WERI-Rb-1 (cell line): ENCODE measurements at regions not wholly inside any gene's neighbourhood (a gene's known extent, or its start where the extent isn't known, plus 50 kb on each side); places are given as distances from the start of the nearest gene placed in this dataset.
"Not testable (repeated sequence)": the region's sequence is repeated elsewhere in the genome, so short reads cannot be mapped to it uniquely, and the experiment has no call there.

Experiments
- DNase-seq: peaks from one replicate; pipeline ENCODE4 v3.0.0-alpha.2; 2020
- H3K27ac ChIP-seq: fragments of 250-450 bp; sonication (Bioruptor Pico); 2 replicates; pipeline ENCODE4 v1.5.1; 2020; ENCODE audit warnings: mild to moderate bottlenecking, moderate library complexity
- H3K27me3 ChIP-seq: fragments of 250-450 bp; sonication (Bioruptor Pico); 2 replicates; pipeline ENCODE4 v1.5.1; 2021; ENCODE audit warnings: mild to moderate bottlenecking, low read depth, moderate library complexity; ENCODE audit not compliant: insufficient read depth, severe bottlenecking
- H3K36me3 ChIP-seq: fragments of 250-450 bp; sonication (Bioruptor Pico); 2 replicates; pipeline ENCODE4 v1.5.1; 2020; ENCODE audit warnings: mild to moderate bottlenecking, moderate library complexity
- H3K4me3 ChIP-seq: 2 replicates; pipeline ENCODE4 v1.5.1; 2011; ENCODE audit warnings: low read depth, mild to moderate bottlenecking, control low read depth, low read length
- H3K9me3 ChIP-seq: fragments of 250-450 bp; sonication (Bioruptor Pico); 2 replicates; pipeline ENCODE4 v1.5.1; 2021; ENCODE audit warnings: mild to moderate bottlenecking, moderate library complexity; ENCODE audit not compliant: severe bottlenecking
- TF ChIP-seq, protein P1 (sequence below): IDR thresholded peaks from 2 replicates; pipeline ENCODE4 v1.5.1; 2011; ENCODE audit warnings: low read depth, mild to moderate bottlenecking, control low read depth, inconsistent platforms, low read length

DNA sequence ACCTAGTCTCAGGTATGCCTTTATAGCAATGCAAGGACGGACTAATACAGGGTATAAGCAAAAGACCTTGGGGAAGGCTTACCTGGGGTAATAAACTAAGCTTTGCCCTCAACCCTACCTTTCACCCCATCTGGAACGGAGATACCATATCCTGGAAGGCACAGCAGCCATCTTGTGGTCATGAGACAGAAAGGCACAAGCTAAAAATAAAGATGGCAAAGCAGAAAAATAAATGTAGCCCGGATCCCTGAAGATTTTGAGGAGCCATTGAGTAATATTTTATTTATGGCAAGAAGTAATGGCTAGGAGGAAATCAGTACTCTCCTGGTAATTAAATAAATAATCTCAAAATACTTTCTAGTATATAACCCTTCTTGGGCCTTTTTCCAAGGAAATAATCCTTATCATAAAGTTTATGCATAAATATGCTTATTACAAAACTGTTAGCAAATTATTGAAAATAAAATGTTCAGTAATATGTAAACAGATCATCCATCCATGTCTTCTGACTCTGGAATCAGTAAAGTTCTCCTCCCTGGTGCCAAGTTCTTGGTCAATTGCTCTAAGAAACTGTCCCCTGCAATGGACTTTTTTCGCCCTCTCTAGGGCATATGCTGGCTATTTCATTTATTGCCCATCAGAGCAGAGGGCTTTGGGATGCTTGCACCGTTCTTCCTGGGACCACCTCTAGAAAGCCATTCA, 198.7 kb downstream of the SPP2 start:
- Histone ChIP-seq H3K9me3 (peaks cover 4% of the 10 kb centered on the region), H3K36me3 (no peaks in the 10 kb centered on the region), H3K4me3 (no peak overlapping the region), H3K27ac (no peak overlapping the region), H3K27me3 (no peaks in the 10 kb centered on the region)
- DNase-seq: no peak
- TF ChIP-seq, protein P1, sequence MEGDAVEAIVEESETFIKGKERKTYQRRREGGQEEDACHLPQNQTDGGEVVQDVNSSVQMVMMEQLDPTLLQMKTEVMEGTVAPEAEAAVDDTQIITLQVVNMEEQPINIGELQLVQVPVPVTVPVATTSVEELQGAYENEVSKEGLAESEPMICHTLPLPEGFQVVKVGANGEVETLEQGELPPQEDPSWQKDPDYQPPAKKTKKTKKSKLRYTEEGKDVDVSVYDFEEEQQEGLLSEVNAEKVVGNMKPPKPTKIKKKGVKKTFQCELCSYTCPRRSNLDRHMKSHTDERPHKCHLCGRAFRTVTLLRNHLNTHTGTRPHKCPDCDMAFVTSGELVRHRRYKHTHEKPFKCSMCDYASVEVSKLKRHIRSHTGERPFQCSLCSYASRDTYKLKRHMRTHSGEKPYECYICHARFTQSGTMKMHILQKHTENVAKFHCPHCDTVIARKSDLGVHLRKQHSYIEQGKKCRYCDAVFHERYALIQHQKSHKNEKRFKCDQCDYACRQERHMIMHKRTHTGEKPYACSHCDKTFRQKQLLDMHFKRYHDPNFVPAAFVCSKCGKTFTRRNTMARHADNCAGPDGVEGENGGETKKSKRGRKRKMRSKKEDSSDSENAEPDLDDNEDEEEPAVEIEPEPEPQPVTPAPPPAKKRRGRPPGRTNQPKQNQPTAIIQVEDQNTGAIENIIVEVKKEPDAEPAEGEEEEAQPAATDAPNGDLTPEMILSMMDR: no peak

DNA sequence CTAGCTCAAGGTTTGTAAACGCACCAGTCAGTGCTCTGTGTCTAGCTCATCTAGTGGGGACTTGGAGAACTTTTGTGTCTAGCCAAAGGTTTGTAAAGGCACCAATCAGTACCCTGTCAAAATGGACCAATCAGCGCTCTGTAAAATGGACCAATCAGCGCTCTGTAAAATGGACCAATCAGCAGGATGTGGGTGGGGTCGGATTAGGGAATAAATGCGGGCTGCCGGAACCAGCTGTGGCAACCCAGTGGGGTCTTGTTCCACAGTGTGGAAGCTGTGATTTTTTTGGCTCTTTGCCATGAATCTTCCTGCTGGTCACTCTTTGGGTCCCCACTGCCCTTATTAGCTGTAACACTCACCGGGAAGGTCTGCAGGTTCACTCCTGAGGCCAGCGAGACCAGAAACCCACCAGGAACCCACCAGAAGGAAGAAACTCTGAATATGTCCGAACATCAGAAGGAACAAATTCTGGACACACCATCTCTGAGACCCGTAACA, 197.8 kb downstream of the SPP2 start:
- not testable (repeated sequence) for H3K9me3 ChIP-seq, H3K4me3 ChIP-seq, H3K27ac ChIP-seq, H3K36me3 ChIP-seq, DNase-seq, H3K27me3 ChIP-seq

DNA sequence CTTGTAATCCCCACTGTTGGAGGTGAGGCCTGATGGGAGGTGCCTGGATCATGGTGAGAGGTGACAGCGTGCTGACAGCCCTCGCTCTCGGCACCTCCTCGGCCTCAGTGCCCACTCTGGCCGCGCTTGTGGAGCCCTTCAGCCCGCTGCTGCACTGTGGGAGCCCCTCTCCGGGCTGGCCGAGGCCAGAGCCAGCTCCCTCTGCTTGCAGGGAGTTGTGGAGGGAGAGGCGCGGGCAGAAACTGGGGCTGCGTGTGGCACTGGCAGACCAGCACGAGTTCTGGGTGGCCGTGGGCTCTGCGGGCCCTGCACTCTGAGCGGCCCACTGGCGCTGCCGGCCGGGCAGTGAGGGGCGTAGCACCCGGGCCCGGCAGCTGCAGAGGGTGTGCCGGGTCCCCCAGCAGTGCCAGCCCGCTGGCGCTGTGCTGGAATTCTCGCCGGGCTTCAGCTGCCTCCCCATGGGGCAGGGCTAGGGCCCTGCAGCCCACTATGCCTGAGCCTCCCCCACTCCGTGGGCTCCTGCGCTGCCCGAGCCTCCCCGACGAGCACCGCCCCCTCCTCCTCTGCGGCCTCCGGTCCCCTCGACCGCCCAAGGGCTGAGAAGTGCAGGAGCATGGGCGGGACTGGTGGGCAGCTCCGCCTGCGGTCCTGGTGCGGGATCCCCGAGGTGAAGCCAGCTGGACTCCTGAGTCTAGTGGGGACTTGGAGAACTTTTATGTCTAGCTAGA, 197.1 kb downstream of the SPP2 start:
- no peaks in the 10 kb centered on the region for H3K27me3 ChIP-seq
- no peaks in the 10 kb centered on the region for H3K36me3 ChIP-seq
- no peak for DNase-seq
- no peak overlapping the region for H3K4me3 ChIP-seq
- peaks cover 4% of the 10 kb centered on the region for H3K9me3 ChIP-seq
- H3K27ac ChIP-seq: no peak overlapping the region
- TF ChIP-seq, protein P1: no peak

DNA sequence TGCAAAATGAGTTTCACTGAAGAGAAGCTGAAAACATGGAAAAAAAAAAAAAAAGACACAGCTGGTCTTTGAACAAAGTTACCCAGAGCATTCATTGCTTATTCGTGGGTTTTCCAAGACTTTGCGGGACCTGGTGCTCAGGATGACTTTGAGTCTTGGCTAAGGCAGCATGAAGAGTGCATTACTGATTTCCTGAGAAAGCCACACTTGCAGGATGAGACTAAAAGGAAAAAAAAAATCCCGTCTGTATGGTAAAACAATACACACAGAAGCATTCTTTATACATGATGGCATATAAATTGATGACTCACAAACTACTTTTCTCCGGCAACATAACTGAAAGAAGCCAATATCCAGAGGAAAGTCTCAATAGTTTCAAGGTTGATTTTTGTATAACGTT, 195.4 kb downstream of the SPP2 start:
- no peak for DNase-seq
- Histone ChIP-seq H3K27me3 (no peaks in the 10 kb centered on the region), H3K27ac (no peak overlapping the region), H3K36me3 (no peaks in the 10 kb centered on the region), H3K9me3 (peaks cover 4% of the 10 kb centered on the region), H3K4me3 (no peak overlapping the region)
- TF ChIP-seq, protein P1: no peak

DNA sequence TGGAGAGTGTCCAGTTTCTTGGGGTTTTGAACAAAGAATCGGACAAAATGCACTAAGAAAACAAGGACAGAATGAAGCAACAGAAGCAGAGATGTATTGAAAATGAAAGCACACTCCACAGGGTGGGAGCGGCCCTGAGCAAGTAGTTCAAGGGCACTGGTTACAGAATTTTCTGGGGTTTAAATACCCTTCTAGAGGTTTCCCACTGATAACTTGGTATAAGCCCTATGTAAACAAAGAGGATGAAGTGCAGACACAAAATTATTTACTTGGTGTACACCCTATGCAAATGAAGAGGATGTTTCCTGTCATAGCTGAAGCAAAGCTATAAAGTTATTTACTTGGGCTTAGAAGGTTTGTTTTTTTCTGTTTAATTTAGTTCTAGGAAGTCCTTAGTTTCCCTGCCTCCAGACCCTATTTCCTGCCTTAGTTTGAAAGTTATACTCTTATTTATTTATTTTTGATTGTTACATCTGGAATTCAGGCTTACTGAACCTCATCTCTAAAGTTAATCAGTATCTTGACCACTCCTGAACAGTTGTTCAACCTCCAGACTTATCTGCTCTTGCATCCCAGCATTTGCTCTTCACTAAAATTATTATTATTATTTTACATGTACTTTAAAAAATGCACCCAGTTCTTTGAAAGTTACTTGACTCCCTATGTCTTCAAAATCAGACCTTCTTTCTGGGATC, 193.5 kb downstream of the SPP2 start:
- Histone ChIP-seq H3K27ac (no peak overlapping the region), H3K4me3 (no peak overlapping the region), H3K36me3 (no peaks in the 10 kb centered on the region), H3K9me3 (peaks cover 4% of the 10 kb centered on the region), H3K27me3 (no peaks in the 10 kb centered on the region)
- TF ChIP-seq, protein P1: no peak
- DNase-seq: no peak

DNA sequence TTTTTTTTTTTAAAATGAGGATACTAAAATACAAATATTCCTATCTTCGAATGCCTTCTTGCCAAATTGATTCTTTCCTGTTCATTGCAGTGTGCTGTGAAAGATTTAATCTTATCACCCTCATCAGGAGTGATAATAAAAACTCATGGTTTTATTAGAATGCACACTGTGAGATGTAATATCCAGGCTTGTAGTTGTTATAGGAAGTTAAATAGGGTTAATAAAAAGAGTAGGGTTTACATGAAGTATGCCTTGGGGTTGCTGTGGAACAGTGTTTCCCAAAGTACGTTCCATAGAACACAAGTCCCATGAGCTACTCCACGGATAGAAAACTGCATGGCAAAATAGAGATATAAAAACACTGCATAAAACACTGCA, 191.9 kb downstream of the SPP2 start:
- Histone ChIP-seq H3K4me3 (no peak overlapping the region), H3K27me3 (no peaks in the 10 kb centered on the region), H3K9me3 (peaks cover 6% of the 10 kb centered on the region), H3K27ac (no peak overlapping the region), H3K36me3 (no peaks in the 10 kb centered on the region)
- TF ChIP-seq, protein P1: no peak
- no peak for DNase-seq
